ENCODE measurements at regions not wholly inside any gene's neighbourhood (a gene's known extent, or its start where the extent isn't known, plus 50 kb on each side); places are given as distances from the start of the nearest gene placed in this dataset.

DNA sequence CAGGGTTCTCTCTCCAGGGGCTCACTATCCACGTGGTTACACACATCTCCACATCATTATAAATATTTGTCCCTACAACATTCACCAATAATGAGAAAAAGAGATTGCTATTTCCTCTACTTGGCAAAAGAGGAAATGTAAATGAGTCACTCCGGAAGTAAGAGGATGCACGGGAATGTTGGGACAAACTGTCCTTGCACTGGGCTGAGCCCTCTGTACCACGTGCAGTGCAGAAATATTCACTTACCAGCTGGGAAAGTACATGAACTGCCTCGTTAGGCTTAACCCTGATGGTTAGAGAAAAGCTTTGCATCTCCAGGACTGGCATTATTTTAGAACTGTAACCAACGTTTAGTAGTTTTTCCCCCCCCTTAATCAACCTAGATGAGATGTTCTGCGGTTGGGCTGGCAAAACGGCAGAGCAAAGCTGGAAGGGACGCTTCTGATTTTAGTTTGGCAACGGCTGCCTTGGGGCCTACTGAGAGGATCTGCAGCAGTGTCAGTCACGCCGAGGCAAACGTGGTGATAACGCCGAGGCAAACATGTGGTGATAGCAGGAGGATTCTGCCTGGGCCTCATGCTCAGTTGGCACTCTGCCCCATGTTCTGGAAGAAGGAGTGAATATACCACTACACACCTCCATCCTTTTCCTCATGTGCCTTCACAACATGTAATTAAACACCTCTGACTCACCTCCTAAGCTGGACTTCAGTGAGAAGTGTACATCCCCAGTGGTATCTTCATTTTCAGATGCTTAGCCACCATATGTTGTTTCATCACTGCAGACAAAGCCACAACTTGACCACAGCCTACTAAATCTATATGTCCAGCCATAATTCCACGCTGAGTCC is 661.4 kb upstream of the KLF4 start:
- no peaks in the 10 kb centered on the region for H3K4me1 Mint-ChIP-seq
- DNase-seq = no peak
- CTCF ChIA-PET = no interaction called here
- no peak for ATAC-seq
- H3K27me3 Mint-ChIP-seq = no peaks in the 10 kb centered on the region
- H3K9me3 Mint-ChIP-seq (ENCODE audit: low read depth) = peaks cover 2% of the 10 kb centered on the region
- H3K4me3 Mint-ChIP-seq = no peak overlapping the region
- H3K36me3 Mint-ChIP-seq = no peaks in the 10 kb centered on the region
- no peak overlapping the region for H3K27ac Mint-ChIP-seq

- H3K9me3 Mint-ChIP-seq (ENCODE audit: low read depth) = peaks cover 9% of the 10 kb centered on the region
- CTCF ChIA-PET = no interaction called here
- no peaks in the 10 kb centered on the region for H3K4me1 Mint-ChIP-seq
- H3K4me3 Mint-ChIP-seq = no peak overlapping the region
- no peaks in the 10 kb centered on the region for H3K36me3 Mint-ChIP-seq
- no peaks in the 10 kb centered on the region for H3K27me3 Mint-ChIP-seq
- DNase-seq = no peak
- ATAC-seq = no peak
- no peak overlapping the region for H3K27ac Mint-ChIP-seq
Measured at GRCh38 chr9:108149326-108149725, 659.8 kb upstream of the KLF4 start.

GRCh38 chr9:108142504-108143201 is 653.1 kb upstream of the KLF4 start:
- no peaks in the 10 kb centered on the region for H3K27me3 Mint-ChIP-seq
- H3K4me1 Mint-ChIP-seq = no peaks in the 10 kb centered on the region
- H3K4me3 Mint-ChIP-seq = no peak overlapping the region
- CTCF ChIA-PET = no interaction called here
- ATAC-seq (no peak), DNase-seq (no peak)
- H3K36me3 Mint-ChIP-seq = no peaks in the 10 kb centered on the region
- H3K27ac Mint-ChIP-seq = no peak overlapping the region
- H3K9me3 Mint-ChIP-seq (ENCODE audit: low read depth) = peaks cover 6% of the 10 kb centered on the region

GRCh38 chr9:108142142-108142503 is 652.6 kb upstream of the KLF4 start:
- no peaks in the 10 kb centered on the region for H3K4me1 Mint-ChIP-seq
- H3K9me3 Mint-ChIP-seq (ENCODE audit: low read depth) = peaks cover 9% of the 10 kb centered on the region
- H3K4me3 Mint-ChIP-seq = no peak overlapping the region

GRCh38 chr9:108139900-108140299 is 650.3 kb upstream of the KLF4 start:
- Mint-ChIP-seq H3K27me3 (no peaks in the 10 kb centered on the region), H3K9me3 (ENCODE audit: low read depth) (peaks cover 3% of the 10 kb centered on the region), H3K4me1 (no peaks in the 10 kb centered on the region), H3K4me3 (no peak overlapping the region), H3K36me3 (no peaks in the 10 kb centered on the region), H3K27ac (no peak overlapping the region)
- ATAC-seq (no peak), DNase-seq (no peak)
- CTCF ChIA-PET = no interaction called here

More at GRCh38 chr9:108142142-108142503, 652.6 kb upstream of the KLF4 start:
- no peak for DNase-seq
- no peaks in the 10 kb centered on the region for H3K27me3 Mint-ChIP-seq
- ATAC-seq = no peak
- no peak overlapping the region for H3K27ac Mint-ChIP-seq
- H3K36me3 Mint-ChIP-seq = no peaks in the 10 kb centered on the region
- CTCF ChIA-PET = no interaction called here

- ATAC-seq = no peak
- H3K36me3 Mint-ChIP-seq = no peaks in the 10 kb centered on the region
- DNase-seq = no peak
- no peaks in the 10 kb centered on the region for H3K4me1 Mint-ChIP-seq
- no peak overlapping the region for H3K4me3 Mint-ChIP-seq
- peaks cover 3% of the 10 kb centered on the region for H3K9me3 Mint-ChIP-seq (ENCODE audit: low read depth)
- H3K27me3 Mint-ChIP-seq = no peaks in the 10 kb centered on the region
- H3K27ac Mint-ChIP-seq = no peak overlapping the region
- CTCF ChIA-PET = no interaction called here
Measured at GRCh38 chr9:108138516-108138915, 648.9 kb upstream of the KLF4 start.

- H3K4me3 Mint-ChIP-seq = no peak overlapping the region
- peaks cover 3% of the 10 kb centered on the region for H3K9me3 Mint-ChIP-seq (ENCODE audit: low read depth)
- no peak for DNase-seq
- no peaks in the 10 kb centered on the region for H3K4me1 Mint-ChIP-seq
- no peaks in the 10 kb centered on the region for H3K36me3 Mint-ChIP-seq
- no peak overlapping the region for H3K27ac Mint-ChIP-seq
- CTCF ChIA-PET = no interaction called here
- no peak for ATAC-seq
- H3K27me3 Mint-ChIP-seq = no peaks in the 10 kb centered on the region
Measured at GRCh38 chr9:108136656-108137055, 647.1 kb upstream of the KLF4 start.

- no peaks in the 10 kb centered on the region for H3K36me3 Mint-ChIP-seq
- H3K27me3 Mint-ChIP-seq = no peaks in the 10 kb centered on the region
- no peak overlapping the region for H3K27ac Mint-ChIP-seq
- DNase-seq (no peak), ATAC-seq (no peak)
- CTCF ChIA-PET = no interaction called here
- H3K4me1 Mint-ChIP-seq = no peaks in the 10 kb centered on the region
- peaks cover 3% of the 10 kb centered on the region for H3K9me3 Mint-ChIP-seq (ENCODE audit: low read depth)
- no peak overlapping the region for H3K4me3 Mint-ChIP-seq
Measured at GRCh38 chr9:108134486-108135128, 645.0 kb upstream of the KLF4 start.

GRCh38 chr9:108133680-108134079 is 644.1 kb upstream of the KLF4 start:
- no peak overlapping the region for H3K27ac Mint-ChIP-seq
- no peaks in the 10 kb centered on the region for H3K4me1 Mint-ChIP-seq
- DNase-seq (no peak), ATAC-seq (no peak)
- CTCF ChIA-PET = no interaction called here
- H3K4me3 Mint-ChIP-seq = no peak overlapping the region
- H3K36me3 Mint-ChIP-seq = no peaks in the 10 kb centered on the region
- H3K9me3 Mint-ChIP-seq (ENCODE audit: low read depth) = peaks cover 3% of the 10 kb centered on the region
- no peaks in the 10 kb centered on the region for H3K27me3 Mint-ChIP-seq

DNA sequence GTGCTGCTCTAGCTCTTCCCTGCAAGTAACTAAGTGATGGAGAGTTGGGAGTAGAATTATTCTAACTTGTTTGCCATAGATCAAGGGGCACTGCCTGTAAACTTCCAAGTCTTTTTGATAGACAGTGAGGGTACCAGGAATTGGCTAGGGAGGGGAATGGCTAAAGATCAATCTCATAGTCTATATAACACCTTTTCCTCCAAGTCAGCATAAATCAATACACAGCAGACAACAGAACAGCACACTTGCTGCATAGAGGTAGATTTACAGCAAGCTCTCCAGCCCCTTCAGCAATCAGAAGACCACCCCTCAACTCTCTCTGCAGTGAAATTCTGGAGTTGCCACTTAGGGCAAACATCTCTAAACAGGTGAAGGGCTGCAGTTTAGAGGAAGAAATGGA is 643.5 kb upstream of the KLF4 start:
- ATAC-seq = no peak

DNA sequence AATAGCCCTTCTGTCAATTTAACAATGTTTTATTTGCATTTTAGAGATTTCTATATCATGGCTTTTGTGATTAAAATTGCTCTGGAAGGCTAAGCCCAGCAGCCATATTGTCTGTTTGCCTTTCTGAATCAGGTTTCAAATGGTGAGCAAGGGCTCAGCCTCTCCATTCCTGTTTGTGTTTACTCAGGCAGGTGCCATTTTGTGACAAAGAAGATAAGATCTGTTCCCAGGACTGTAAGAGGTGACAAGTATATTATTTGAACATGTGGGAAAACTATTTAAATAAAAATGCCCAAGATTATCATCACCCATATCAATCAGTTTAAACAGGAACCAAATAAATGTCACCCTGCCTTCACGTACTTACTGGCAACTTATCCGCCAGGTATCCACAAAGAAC is 641.3 kb upstream of the KLF4 start:
- no peaks in the 10 kb centered on the region for H3K4me1 Mint-ChIP-seq
- ATAC-seq (no peak), DNase-seq (no peak)
- H3K4me3 Mint-ChIP-seq = no peak overlapping the region
- CTCF ChIA-PET = no interaction called here
- H3K9me3 Mint-ChIP-seq (ENCODE audit: low read depth) = no peaks in the 10 kb centered on the region
- no peaks in the 10 kb centered on the region for H3K36me3 Mint-ChIP-seq
- no peak overlapping the region for H3K27ac Mint-ChIP-seq
- no peaks in the 10 kb centered on the region for H3K27me3 Mint-ChIP-seq

More for the DNA sequence above, 643.5 kb upstream of the KLF4 start:
- no peaks in the 10 kb centered on the region for H3K4me1 Mint-ChIP-seq
- no peaks in the 10 kb centered on the region for H3K36me3 Mint-ChIP-seq
- no peaks in the 10 kb centered on the region for H3K27me3 Mint-ChIP-seq
- CTCF ChIA-PET = no interaction called here
- no peak overlapping the region for H3K27ac Mint-ChIP-seq
- no peak for DNase-seq
- peaks cover 3% of the 10 kb centered on the region for H3K9me3 Mint-ChIP-seq (ENCODE audit: low read depth)
- no peak overlapping the region for H3K4me3 Mint-ChIP-seq

DNA sequence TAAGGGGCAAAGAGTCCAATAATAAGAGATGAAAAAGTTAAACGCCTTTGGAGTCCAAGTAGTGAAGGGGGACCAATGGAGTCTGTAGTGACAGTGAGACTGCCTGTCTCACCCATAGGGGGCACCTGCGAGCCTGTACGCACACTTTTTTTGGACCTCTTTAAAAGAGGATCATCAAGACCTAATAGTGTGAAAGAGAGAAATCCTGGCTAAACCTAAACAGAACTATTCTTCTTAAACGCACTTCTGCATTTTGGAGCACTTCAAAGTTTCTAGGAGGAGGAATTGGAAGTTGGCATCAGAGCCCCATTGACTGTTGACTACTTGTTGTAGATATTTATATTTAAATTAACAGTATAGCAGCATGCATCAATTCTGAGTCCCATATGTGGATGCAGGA is 636.1 kb upstream of the KLF4 start:
- Mint-ChIP-seq H3K4me3 (no peak overlapping the region), H3K9me3 (ENCODE audit: low read depth) (peaks cover 2% of the 10 kb centered on the region), H3K4me1 (no peaks in the 10 kb centered on the region), H3K27me3 (no peaks in the 10 kb centered on the region), H3K27ac (no peak overlapping the region), H3K36me3 (no peaks in the 10 kb centered on the region)
- DNase-seq = no peak
- ATAC-seq = no peak
- CTCF ChIA-PET = no interaction called here

- no peaks in the 10 kb centered on the region for H3K27me3 Mint-ChIP-seq
- no peak overlapping the region for H3K4me3 Mint-ChIP-seq
- ATAC-seq = no peak
- H3K36me3 Mint-ChIP-seq = no peaks in the 10 kb centered on the region
- no peak for DNase-seq
- no peak overlapping the region for H3K27ac Mint-ChIP-seq
- no peaks in the 10 kb centered on the region for H3K9me3 Mint-ChIP-seq (ENCODE audit: low read depth)
- CTCF ChIA-PET = no interaction called here
- no peaks in the 10 kb centered on the region for H3K4me1 Mint-ChIP-seq
Measured at GRCh38 chr9:108119530-108120113, 630.1 kb upstream of the KLF4 start.

DNA sequence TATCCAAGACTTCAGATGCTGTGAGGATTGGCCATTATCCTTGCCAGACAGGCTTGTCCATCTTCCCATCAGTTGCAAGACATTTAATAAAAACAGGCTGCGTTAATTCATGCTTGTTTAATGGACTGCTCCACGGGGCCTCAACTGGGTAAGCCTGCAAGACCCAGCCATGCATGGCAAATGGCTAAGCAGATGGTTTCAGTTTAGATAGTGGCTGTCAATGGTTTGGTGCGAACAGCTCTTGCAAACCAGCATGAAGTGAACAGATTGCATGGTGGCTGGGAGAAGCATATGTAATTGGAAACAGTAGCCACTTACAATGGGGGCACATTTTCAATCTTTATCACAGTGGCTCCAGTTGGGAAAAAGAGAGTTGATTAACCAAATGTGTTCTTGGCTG is 628.2 kb upstream of the KLF4 start:
- Mint-ChIP-seq H3K4me3 (no peak overlapping the region), H3K36me3 (no peaks in the 10 kb centered on the region), H3K27me3 (no peaks in the 10 kb centered on the region), H3K9me3 (ENCODE audit: low read depth) (no peaks in the 10 kb centered on the region), H3K4me1 (no peaks in the 10 kb centered on the region), H3K27ac (no peak overlapping the region)
- DNase-seq = no peak
- CTCF ChIA-PET = no interaction called here
- no peak for ATAC-seq
